SK-N-SH (cell line): ENCODE measurements at regions not wholly inside any gene's neighbourhood (a gene's known extent, or its start where the extent isn't known, plus 50 kb on each side); places are given as distances from the start of the nearest gene placed in this dataset.

Experiments used
- CTCF ChIA-PET: fragments of 300-600, 350-600 bp; formaldehyde crosslinking; extraction: SDS; loops from one replicate; lab custom pipeline; 2021; lab: Yijun Ruan, JAX
- POLR2A ChIA-PET: fragments of 350-600 bp; sonication (Branson Sonifier 250); formaldehyde crosslinking; extraction: SDS; loops from one replicate; lab custom pipeline; 2020; ENCODE audit warnings: antibody characterized with exemption, inconsistent platforms; lab: Yijun Ruan, JAX
- DNase-seq: peaks from one replicate; pipeline ENCODE4 v3.0.0; 2012
- H2AFZ ChIP-seq: fragments of 200-600 bp; sonication (generic); 2 replicates; pipeline ENCODE4 v1.8.1; 2016; ENCODE audit warnings: antibody characterized with exemption, mild to moderate bottlenecking, low read depth
- H3F3A ChIP-seq: fragments of 200-600 bp; sonication (generic); replicated peaks from 2 replicates; pipeline ENCODE3; 2016; ENCODE audit warnings: antibody characterized with exemption, mild to moderate bottlenecking; ENCODE audit not compliant: insufficient read depth
- H3K27ac ChIP-seq, 2 experiments: fragments of 200-500 bp in 1 of 2; fragments of 200-600 bp in 1 of 2; sonication (Bioruptor generic) in 1 of 2; sonication (generic), shearing (Covaris generic) in 1 of 2; 2 replicates each; pipeline versions ENCODE4 v1.5.1 to v1.6.1; 2014 to 2016; ENCODE audit warnings: low read depth in 2 of 2, inconsistent platforms in 1 of 2, low read length in 1 of 2, mild to moderate bottlenecking in 1 of 2, mixed read lengths in 1 of 2
- H3K27me3 ChIP-seq: fragments of 200-600 bp; sonication (generic), shearing (Covaris generic); 2 replicates; pipeline ENCODE4 v1.6.1; 2016; ENCODE audit warnings: mixed run types; ENCODE audit not compliant: insufficient read depth
- H3K36me3 ChIP-seq, 2 experiments: fragments of 200-500 bp in 1 of 2; fragments of 200-600 bp in 1 of 2; sonication (Bioruptor generic) in 1 of 2; sonication (generic) in 1 of 2; replicated peaks in 1 of 2; 2 replicates each; pipeline versions ENCODE3 to v1.5.1; 2014 to 2016; ENCODE audit warnings: low read length in 1 of 2, mild to moderate bottlenecking in 1 of 2; ENCODE audit not compliant: insufficient read depth in 2 of 2, control insufficient read depth in 1 of 2
- H3K4me1 ChIP-seq, 2 experiments: fragments of 200-500 bp in 1 of 2; fragments of 200-600 bp in 1 of 2; sonication (Bioruptor generic) in 1 of 2; sonication (generic), shearing (Covaris generic) in 1 of 2; 2 replicates each; pipeline versions ENCODE4 v1.5.1 to v1.6.1; 2014 to 2016; ENCODE audit warnings: low read depth in 1 of 2, low read length in 1 of 2, mixed run types in 1 of 2; ENCODE audit not compliant: insufficient read depth in 2 of 2, control insufficient read depth in 1 of 2
- H3K4me2 ChIP-seq: fragments of 200-600 bp; sonication (generic), shearing (Covaris generic); 2 replicates; pipeline ENCODE4 v1.6.1; 2017; ENCODE audit warnings: mixed run types
- H3K4me3 ChIP-seq, 2 experiments: fragments of 200-500 bp in 1 of 2; fragments of 200-600 bp in 1 of 2; sonication (Bioruptor generic) in 1 of 2; sonication (generic), shearing (Covaris generic) in 1 of 2; 2 replicates each; pipeline versions ENCODE4 v1.5.1 to v1.8.1; 2014 to 2016; ENCODE audit warnings: low read depth in 2 of 2, inconsistent platforms in 1 of 2, low read length in 1 of 2, mild to moderate bottlenecking in 1 of 2, mixed read lengths in 1 of 2, moderate library complexity in 1 of 2
- H3K79me2 ChIP-seq: fragments of 200-600 bp; sonication (generic); 2 replicates; pipeline ENCODE4 v1.8.1; 2017; ENCODE audit warnings: mild to moderate bottlenecking; ENCODE audit not compliant: insufficient read depth
- H3K9ac ChIP-seq: fragments of 200-600 bp; sonication (generic); 2 replicates; pipeline ENCODE4 v1.6.1; 2017; ENCODE audit warnings: mixed run types
- H3K9me2 ChIP-seq: fragments of 200-600 bp; sonication (generic); 2 replicates; pipeline ENCODE4 v1.6.1; 2017; ENCODE audit warnings: mixed run types
- H3K9me3 ChIP-seq: fragments of 200-600 bp; sonication (generic); 2 replicates; pipeline ENCODE4 v1.6.1; 2017; ENCODE audit warnings: mixed run types, mild to moderate bottlenecking, moderate library complexity
- H4K20me1 ChIP-seq: fragments of 200-600 bp; sonication (generic); 2 replicates; pipeline ENCODE4 v1.6.1; 2017; ENCODE audit warnings: mild to moderate bottlenecking, mixed run types; ENCODE audit not compliant: insufficient read depth
- CHD2 ChIP-seq: fragments of 150-350 bp; IDR thresholded peaks from 2 replicates; pipeline ENCODE4 v1.6.1; 2018; ENCODE audit warnings: low read length; ENCODE audit not compliant: partially characterized antibody
- ELF1 ChIP-seq: IDR thresholded peaks from 2 replicates; pipeline ENCODE4 v1.4.0; 2012
- EZH2phosphoT487 ChIP-seq: fragments of 200-600 bp; sonication (generic); IDR thresholded peaks from 2 replicates; pipeline ENCODE4 v1.6.1; 2017; ENCODE audit warnings: low read depth, mixed run types, mild to moderate bottlenecking, antibody characterized with exemption, moderate library complexity, borderline replicate concordance
- FOXM1 ChIP-seq: IDR thresholded peaks from 2 replicates; pipeline ENCODE4 v1.4.0; 2012; ENCODE audit warnings: low read depth, mild to moderate bottlenecking
- NRF1 ChIP-seq: IDR thresholded peaks from 2 replicates; pipeline ENCODE4 v1.6.1; 2012; ENCODE audit warnings: low read depth, mild to moderate bottlenecking, low read length
- RCOR1 ChIP-seq: fragments of 150-350 bp; IDR thresholded peaks from 2 replicates; pipeline ENCODE4 v1.6.1; 2017; ENCODE audit warnings: antibody characterized with exemption, low read length
- RFX5 ChIP-seq: IDR thresholded peaks from 2 replicates; pipeline ENCODE4 v1.6.1; 2012; ENCODE audit warnings: mild to moderate bottlenecking, improper control_type of control experiment, low read length
- RXRA ChIP-seq: IDR thresholded peaks from 2 replicates; pipeline ENCODE4 v1.4.0; 2012; ENCODE audit warnings: low read depth, mild to moderate bottlenecking, borderline replicate concordance
- SIN3A ChIP-seq: IDR thresholded peaks from 2 replicates; pipeline ENCODE4 v1.6.1; 2012; ENCODE audit warnings: low read depth, mild to moderate bottlenecking, low read length, moderate library complexity, borderline replicate concordance
- SMC3 ChIP-seq: IDR thresholded peaks from 2 replicates; pipeline ENCODE4 v1.6.1; 2012; ENCODE audit warnings: low read depth, low read length, improper control_type of control experiment
- YY1 ChIP-seq: IDR thresholded peaks from 2 replicates; pipeline ENCODE4 v1.4.0; 2012; ENCODE audit warnings: low read depth, mild to moderate bottlenecking
- WGBS: methylation state at CpG from one replicate; pipeline ENCODE4 v1.1.6; 2017; ENCODE audit warnings: low lambda C conversion rate; 5-methylcytosine and 5-hydroxymethylcytosine counted together
- TF ChIP-seq, protein P1 (sequence below): IDR thresholded peaks from 2 replicates; pipeline ENCODE4 v1.4.0; 2012; ENCODE audit warnings: low read depth
- TF ChIP-seq, protein P2 (sequence below): IDR thresholded peaks from 2 replicates; pipeline ENCODE4 v1.4.0; 2012; ENCODE audit warnings: low read depth, borderline replicate concordance
- TF ChIP-seq, protein P3 (sequence below): fragments of 200-600 bp; sonication (generic); IDR thresholded peaks from 2 replicates; pipeline ENCODE4 v1.6.1; 2017; ENCODE audit warnings: antibody characterized with exemption, mild to moderate bottlenecking, moderate library complexity
- TF ChIP-seq, protein P4 (sequence below): IDR thresholded peaks from 2 replicates; pipeline ENCODE4 v1.6.1; 2012; ENCODE audit warnings: mild to moderate bottlenecking, low read depth, low read length, moderate library complexity

DNA sequence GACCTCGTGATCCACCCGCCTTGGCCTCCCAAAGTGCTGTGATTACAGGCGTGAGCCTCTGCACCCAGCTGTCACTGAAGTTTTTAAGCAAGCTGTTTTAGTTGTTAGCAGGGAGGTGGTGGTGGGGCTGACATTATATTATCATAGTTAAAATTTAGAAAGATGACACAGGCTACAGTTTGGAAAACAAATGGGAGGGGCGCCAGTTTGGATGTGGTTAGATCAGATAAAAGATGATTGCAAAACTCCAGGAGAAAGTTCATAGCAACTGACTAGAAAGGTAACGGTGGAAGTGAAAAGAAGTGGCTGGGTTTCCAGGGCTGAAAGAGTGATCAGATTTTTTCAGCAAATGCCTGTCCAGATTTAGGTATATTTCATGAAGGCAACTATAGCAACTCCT, 311.9 kb upstream of the CITED2 start:
- no peaks in the 10 kb centered on the region for H4K20me1 ChIP-seq
- no peaks in the 10 kb centered on the region for H3K9me3 ChIP-seq
- no peaks in the 10 kb centered on the region for H3F3A ChIP-seq
- no peak overlapping the region for H3K4me2 ChIP-seq
- POLR2A ChIA-PET = no interaction called here
- H3K27me3 ChIP-seq = no peaks in the 10 kb centered on the region
- no peak for TF ChIP-seq YY1
- TF ChIP-seq SMC3 = no peak
- TF ChIP-seq NRF1 = no peak
- TF ChIP-seq RXRA = no peak
- TF ChIP-seq, protein P1, sequence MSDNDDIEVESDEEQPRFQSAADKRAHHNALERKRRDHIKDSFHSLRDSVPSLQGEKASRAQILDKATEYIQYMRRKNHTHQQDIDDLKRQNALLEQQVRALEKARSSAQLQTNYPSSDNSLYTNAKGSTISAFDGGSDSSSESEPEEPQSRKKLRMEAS = no peak
- no peak for TF ChIP-seq SIN3A
- no peak for TF ChIP-seq FOXM1
- TF ChIP-seq RFX5 = no peak
- no peak for TF ChIP-seq ELF1
- TF ChIP-seq, protein P2, sequence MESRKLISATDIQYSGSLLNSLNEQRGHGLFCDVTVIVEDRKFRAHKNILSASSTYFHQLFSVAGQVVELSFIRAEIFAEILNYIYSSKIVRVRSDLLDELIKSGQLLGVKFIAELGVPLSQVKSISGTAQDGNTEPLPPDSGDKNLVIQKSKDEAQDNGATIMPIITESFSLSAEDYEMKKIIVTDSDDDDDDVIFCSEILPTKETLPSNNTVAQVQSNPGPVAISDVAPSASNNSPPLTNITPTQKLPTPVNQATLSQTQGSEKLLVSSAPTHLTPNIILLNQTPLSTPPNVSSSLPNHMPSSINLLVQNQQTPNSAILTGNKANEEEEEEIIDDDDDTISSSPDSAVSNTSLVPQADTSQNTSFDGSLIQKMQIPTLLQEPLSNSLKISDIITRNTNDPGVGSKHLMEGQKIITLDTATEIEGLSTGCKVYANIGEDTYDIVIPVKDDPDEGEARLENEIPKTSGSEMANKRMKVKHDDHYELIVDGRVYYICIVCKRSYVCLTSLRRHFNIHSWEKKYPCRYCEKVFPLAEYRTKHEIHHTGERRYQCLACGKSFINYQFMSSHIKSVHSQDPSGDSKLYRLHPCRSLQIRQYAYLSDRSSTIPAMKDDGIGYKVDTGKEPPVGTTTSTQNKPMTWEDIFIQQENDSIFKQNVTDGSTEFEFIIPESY = no peak
- TF ChIP-seq RCOR1 = no peak
- TF ChIP-seq, protein P3, sequence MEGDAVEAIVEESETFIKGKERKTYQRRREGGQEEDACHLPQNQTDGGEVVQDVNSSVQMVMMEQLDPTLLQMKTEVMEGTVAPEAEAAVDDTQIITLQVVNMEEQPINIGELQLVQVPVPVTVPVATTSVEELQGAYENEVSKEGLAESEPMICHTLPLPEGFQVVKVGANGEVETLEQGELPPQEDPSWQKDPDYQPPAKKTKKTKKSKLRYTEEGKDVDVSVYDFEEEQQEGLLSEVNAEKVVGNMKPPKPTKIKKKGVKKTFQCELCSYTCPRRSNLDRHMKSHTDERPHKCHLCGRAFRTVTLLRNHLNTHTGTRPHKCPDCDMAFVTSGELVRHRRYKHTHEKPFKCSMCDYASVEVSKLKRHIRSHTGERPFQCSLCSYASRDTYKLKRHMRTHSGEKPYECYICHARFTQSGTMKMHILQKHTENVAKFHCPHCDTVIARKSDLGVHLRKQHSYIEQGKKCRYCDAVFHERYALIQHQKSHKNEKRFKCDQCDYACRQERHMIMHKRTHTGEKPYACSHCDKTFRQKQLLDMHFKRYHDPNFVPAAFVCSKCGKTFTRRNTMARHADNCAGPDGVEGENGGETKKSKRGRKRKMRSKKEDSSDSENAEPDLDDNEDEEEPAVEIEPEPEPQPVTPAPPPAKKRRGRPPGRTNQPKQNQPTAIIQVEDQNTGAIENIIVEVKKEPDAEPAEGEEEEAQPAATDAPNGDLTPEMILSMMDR = no peak
- TF ChIP-seq CHD2 = no peak
- TF ChIP-seq EZH2phosphoT487 = no peak
- TF ChIP-seq, protein P4, sequence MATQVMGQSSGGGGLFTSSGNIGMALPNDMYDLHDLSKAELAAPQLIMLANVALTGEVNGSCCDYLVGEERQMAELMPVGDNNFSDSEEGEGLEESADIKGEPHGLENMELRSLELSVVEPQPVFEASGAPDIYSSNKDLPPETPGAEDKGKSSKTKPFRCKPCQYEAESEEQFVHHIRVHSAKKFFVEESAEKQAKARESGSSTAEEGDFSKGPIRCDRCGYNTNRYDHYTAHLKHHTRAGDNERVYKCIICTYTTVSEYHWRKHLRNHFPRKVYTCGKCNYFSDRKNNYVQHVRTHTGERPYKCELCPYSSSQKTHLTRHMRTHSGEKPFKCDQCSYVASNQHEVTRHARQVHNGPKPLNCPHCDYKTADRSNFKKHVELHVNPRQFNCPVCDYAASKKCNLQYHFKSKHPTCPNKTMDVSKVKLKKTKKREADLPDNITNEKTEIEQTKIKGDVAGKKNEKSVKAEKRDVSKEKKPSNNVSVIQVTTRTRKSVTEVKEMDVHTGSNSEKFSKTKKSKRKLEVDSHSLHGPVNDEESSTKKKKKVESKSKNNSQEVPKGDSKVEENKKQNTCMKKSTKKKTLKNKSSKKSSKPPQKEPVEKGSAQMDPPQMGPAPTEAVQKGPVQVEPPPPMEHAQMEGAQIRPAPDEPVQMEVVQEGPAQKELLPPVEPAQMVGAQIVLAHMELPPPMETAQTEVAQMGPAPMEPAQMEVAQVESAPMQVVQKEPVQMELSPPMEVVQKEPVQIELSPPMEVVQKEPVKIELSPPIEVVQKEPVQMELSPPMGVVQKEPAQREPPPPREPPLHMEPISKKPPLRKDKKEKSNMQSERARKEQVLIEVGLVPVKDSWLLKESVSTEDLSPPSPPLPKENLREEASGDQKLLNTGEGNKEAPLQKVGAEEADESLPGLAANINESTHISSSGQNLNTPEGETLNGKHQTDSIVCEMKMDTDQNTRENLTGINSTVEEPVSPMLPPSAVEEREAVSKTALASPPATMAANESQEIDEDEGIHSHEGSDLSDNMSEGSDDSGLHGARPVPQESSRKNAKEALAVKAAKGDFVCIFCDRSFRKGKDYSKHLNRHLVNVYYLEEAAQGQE = no peak
- no peaks in the 10 kb centered on the region for H3K36me3 ChIP-seq
- 80% methylated on average over 5 of the region's 5 CpGs for WGBS
- H3K27ac ChIP-seq = no peak overlapping the region
- CTCF ChIA-PET = no interaction called here
- H2AFZ ChIP-seq = no peak overlapping the region
- H3K4me1 ChIP-seq = no peaks in the 10 kb centered on the region; a peak in 1 of 4 replicates
- no peak for DNase-seq
- no peak overlapping the region for H3K9ac ChIP-seq
- no peaks in the 10 kb centered on the region for H3K79me2 ChIP-seq
- no peaks in the 10 kb centered on the region for H3K9me2 ChIP-seq
- no peak overlapping the region for H3K4me3 ChIP-seq
